ENCODE measurements at regions not wholly inside any gene's neighbourhood (a gene's known extent, or its start where the extent isn't known, plus 50 kb on each side); places are given as distances from the start of the nearest gene placed in this dataset.
"Not testable (repeated sequence)": the region's sequence is repeated elsewhere in the genome, so short reads cannot be mapped to it uniquely, and the experiment has no call there.

DNA sequence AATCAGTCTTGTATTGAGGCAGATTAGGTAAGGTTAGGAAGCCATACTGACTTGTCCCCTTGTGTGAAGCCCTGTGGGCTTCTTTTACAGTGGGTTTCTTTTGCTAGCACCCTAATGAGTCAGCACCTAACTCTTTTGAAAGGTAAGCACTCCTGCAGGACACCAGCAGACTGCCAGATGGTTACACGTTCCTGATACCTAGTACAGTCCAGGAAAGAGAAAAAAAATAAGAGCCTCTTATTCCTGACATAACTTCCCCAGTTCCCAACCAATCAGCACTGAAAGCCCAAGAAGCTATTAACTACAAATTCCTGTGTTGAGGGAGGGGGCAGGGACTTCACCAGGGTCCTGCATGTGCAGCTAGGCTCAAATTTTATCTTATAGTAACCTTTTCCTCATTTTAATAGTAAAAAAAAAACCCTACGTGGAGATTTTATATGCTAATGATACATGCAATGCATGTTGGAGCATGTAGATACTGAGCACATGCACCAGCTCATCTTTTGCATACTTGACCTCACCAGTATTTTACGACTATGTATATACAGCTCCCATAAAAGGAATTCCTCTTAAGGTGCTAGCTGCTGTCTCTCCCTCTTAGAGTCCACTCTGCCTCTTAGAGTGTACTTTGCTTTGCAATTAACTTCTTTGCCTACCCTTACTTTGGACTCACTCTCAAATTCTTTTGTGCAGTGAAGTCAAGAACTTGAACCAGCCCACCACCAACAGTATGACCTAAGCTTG lies 84.7 kb upstream of the RORB start:
- H3K36me3 ChIP-seq = no peaks in the 10 kb centered on the region
- no peaks in the 10 kb centered on the region for H3K27me3 ChIP-seq (ENCODE audit: low read depth)
- ATAC-seq (peak; percentile 88), DNase-seq (no peak)
- no peak overlapping the region for H3K27ac ChIP-seq
- no peaks in the 10 kb centered on the region for H3K4me1 ChIP-seq
- intact Hi-C loops (cut with DNase I) = no loop called here
- H3K4me3 ChIP-seq = no peak overlapping the region
- H3K9me3 ChIP-seq = no peaks in the 10 kb centered on the region
- TF ChIP-seq CTCF (IDR thresholded peaks at IDR 0.05) = no peak

- no peak for TF ChIP-seq CTCF (IDR thresholded peaks at IDR 0.05)
- DNase-seq = no peak
- Histone ChIP-seq H3K4me3 (no peak overlapping the region), H3K4me1 (no peaks in the 10 kb centered on the region), H3K36me3 (no peaks in the 10 kb centered on the region), H3K27me3 (ENCODE audit: low read depth) (no peaks in the 10 kb centered on the region), H3K9me3 (no peaks in the 10 kb centered on the region), H3K27ac (no peak overlapping the region)
- intact Hi-C loops (cut with DNase I) = no loop called here
- ATAC-seq = no peak
These were observed 83.3 kb upstream of the RORB start for GRCh38 chr9:74413876-74414275.

- intact Hi-C loops (cut with DNase I) = no loop called here
These were observed 82.8 kb upstream of the RORB start for GRCh38 chr9:74414325-74414724.

GRCh38 chr9:74415995-74416394 lies 81.1 kb upstream of the RORB start:
- no peak overlapping the region for H3K27ac ChIP-seq
- no peaks in the 10 kb centered on the region for H3K27me3 ChIP-seq (ENCODE audit: low read depth)
- no peaks in the 10 kb centered on the region for H3K36me3 ChIP-seq
- ATAC-seq = no peak
- TF ChIP-seq CTCF (IDR thresholded peaks at IDR 0.05) = no peak
- H3K4me1 ChIP-seq = no peaks in the 10 kb centered on the region
- no peak overlapping the region for H3K4me3 ChIP-seq
- intact Hi-C loops (cut with DNase I) = no loop called here
- H3K9me3 ChIP-seq = no peaks in the 10 kb centered on the region
- DNase-seq = no peak

More at GRCh38 chr9:74414325-74414724, 82.8 kb upstream of the RORB start:
- Histone ChIP-seq H3K4me1 (no peaks in the 10 kb centered on the region), H3K36me3 (no peaks in the 10 kb centered on the region), H3K27me3 (ENCODE audit: low read depth) (no peaks in the 10 kb centered on the region), H3K27ac (no peak overlapping the region), H3K9me3 (no peaks in the 10 kb centered on the region), H3K4me3 (no peak overlapping the region)
- ATAC-seq (no peak), DNase-seq (no peak)
- TF ChIP-seq CTCF (IDR thresholded peaks at IDR 0.05) = no peak

DNA sequence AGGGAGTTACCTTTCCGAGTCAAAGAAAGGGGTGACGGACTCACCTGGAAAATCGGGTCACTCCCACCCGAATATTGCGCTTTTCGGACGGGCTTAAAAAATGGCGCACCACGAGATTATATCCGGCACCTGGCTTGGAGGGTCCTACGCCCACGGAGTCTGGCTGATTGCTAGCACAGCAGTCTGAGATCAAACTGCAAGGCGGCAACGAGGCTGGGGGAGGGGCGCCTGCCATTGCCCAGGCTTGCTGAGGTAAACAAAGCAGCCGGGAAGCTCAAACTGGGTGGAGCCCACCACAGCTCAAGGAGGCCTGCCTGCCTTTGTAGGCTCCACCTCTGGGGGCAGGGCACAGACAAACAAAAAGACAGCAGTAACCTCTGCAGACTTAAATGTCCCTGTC lies 72.6 kb upstream of the RORB start:
- H3K9me3 ChIP-seq; H3K27ac ChIP-seq; DNase-seq; H3K4me1 ChIP-seq; H3K4me3 ChIP-seq; intact Hi-C loops (cut with DNase I); H3K27me3 ChIP-seq (ENCODE audit: low read depth); H3K36me3 ChIP-seq; ATAC-seq: not testable (repeated sequence)

- ATAC-seq = no peak
- Histone ChIP-seq H3K4me1 (no peaks in the 10 kb centered on the region), H3K4me3 (no peak overlapping the region), H3K36me3 (no peaks in the 10 kb centered on the region), H3K27ac (no peak overlapping the region), H3K9me3 (no peaks in the 10 kb centered on the region), H3K27me3 (ENCODE audit: low read depth) (no peaks in the 10 kb centered on the region)
- intact Hi-C loops (cut with DNase I) = no loop called here
- no peak for DNase-seq
- no peak for TF ChIP-seq CTCF (IDR thresholded peaks at IDR 0.05)
These were observed 65.7 kb upstream of the RORB start for GRCh38 chr9:74431467-74431866.

Measured in lower lobe of right lung (tissue), 2 donors.